DOHH2 (cell line): ENCODE measurements at regions not wholly inside any gene's neighbourhood (a gene's known extent, or its start where the extent isn't known, plus 50 kb on each side); places are given as distances from the start of the nearest gene placed in this dataset.

Source experiments
- H3F3A ChIP-seq: fragments of 200-600 bp; sonication (generic), shearing (Covaris generic); 2 replicates; pipeline ENCODE4 v1.6.0; 2016; ENCODE audit warnings: antibody characterized with exemption, mild to moderate bottlenecking; ENCODE audit not compliant: control insufficient read depth, insufficient read depth
- H3K27ac ChIP-seq: fragments of 200-600 bp; sonication (generic); 2 replicates; pipeline ENCODE4 v1.5.1; 2014; ENCODE audit warnings: low read depth, mild to moderate bottlenecking, low read length, moderate library complexity
- H3K27me3 ChIP-seq: fragments of 200-600 bp; sonication (generic); 2 replicates; pipeline ENCODE4 v1.6.1; 2014; ENCODE audit warnings: mild to moderate bottlenecking, low read length, mixed read lengths; ENCODE audit not compliant: control insufficient read depth
- H3K36me3 ChIP-seq: fragments of 200-600 bp; sonication (generic); 2 replicates; pipeline ENCODE4 v1.6.1; 2014; ENCODE audit warnings: mild to moderate bottlenecking, low read length, moderate library complexity, mixed read lengths; ENCODE audit not compliant: control insufficient read depth
- H3K4me1 ChIP-seq: fragments of 200-600 bp; sonication (generic); 2 replicates; pipeline ENCODE4 v1.6.1; 2014; ENCODE audit warnings: mild to moderate bottlenecking, low read length, mixed read lengths; ENCODE audit not compliant: control insufficient read depth
- H3K4me2 ChIP-seq: fragments of 200-600 bp; sonication (generic); 2 replicates; pipeline ENCODE4 v1.6.0; 2014; ENCODE audit warnings: mild to moderate bottlenecking, low read length, moderate library complexity
- H3K4me3 ChIP-seq: fragments of 200-600 bp; sonication (generic); 2 replicates; pipeline ENCODE4 v1.5.1; 2014; ENCODE audit warnings: mild to moderate bottlenecking, low read length, mixed read lengths
- H3K79me2 ChIP-seq: fragments of 200-600 bp; sonication (generic); 2 replicates; pipeline ENCODE4 v1.6.1; 2014; ENCODE audit warnings: mild to moderate bottlenecking, low read length, mixed read lengths; ENCODE audit not compliant: control insufficient read depth
- H3K9me2 ChIP-seq: fragments of 200-600 bp; sonication (generic); replicated peaks from 2 replicates; pipeline ENCODE4 v1.6.1; 2014; ENCODE audit warnings: mild to moderate bottlenecking, low read length, mixed read lengths; ENCODE audit not compliant: control insufficient read depth
- H3K9me3 ChIP-seq: fragments of 200-600 bp; sonication (generic); 2 replicates; pipeline ENCODE4 v1.6.1; 2014; ENCODE audit warnings: antibody characterized with exemption, low read length, mixed read lengths; ENCODE audit not compliant: control insufficient read depth, insufficient read depth
- H4K20me1 ChIP-seq: fragments of 200-600 bp; sonication (generic); 2 replicates; pipeline ENCODE4 v1.6.0; 2014; ENCODE audit warnings: low read depth, mild to moderate bottlenecking, antibody characterized with exemption, low read length, moderate library complexity; ENCODE audit not compliant: control insufficient read depth, insufficient read depth
- CTCF ChIP-seq: fragments of 200-600 bp; sonication (generic); IDR thresholded peaks from one replicate; pipeline ENCODE4 v1.5.1; 2014; ENCODE audit warnings: antibody characterized with exemption, mild to moderate bottlenecking, low read depth, low read length; ENCODE audit not compliant: poor library complexity, severe bottlenecking
- EZH2phosphoT487 ChIP-seq: fragments of 200-600 bp; sonication (generic); IDR thresholded peaks from 2 replicates; pipeline ENCODE4 v1.6.1; 2017; ENCODE audit warnings: borderline replicate concordance, mild to moderate bottlenecking, antibody characterized with exemption, low read length, moderate library complexity, mixed read lengths

- Histone ChIP-seq H3K36me3 (no peaks in the 10 kb centered on the region), H4K20me1 (no peaks in the 10 kb centered on the region), H3F3A (no peaks in the 10 kb centered on the region), H3K4me1 (no peaks in the 10 kb centered on the region), H3K4me3 (no peak overlapping the region), H3K27me3 (no peaks in the 10 kb centered on the region), H3K27ac (no peak overlapping the region), H3K79me2 (no peaks in the 10 kb centered on the region), H3K9me3 (no peaks in the 10 kb centered on the region), H3K9me2 (no peaks in the 10 kb centered on the region), H3K4me2 (no peak overlapping the region)
- no peak for TF ChIP-seq EZH2phosphoT487
- no peak for TF ChIP-seq CTCF
Measured at GRCh38 chr3:75242012-75242735, 422.0 kb upstream of the FRG2C start.

GRCh38 chr3:75248974-75249373 is 415.2 kb upstream of the FRG2C start:
- Histone ChIP-seq H3K27me3 (no peaks in the 10 kb centered on the region), H3K36me3 (no peaks in the 10 kb centered on the region), H3F3A (no peaks in the 10 kb centered on the region), H4K20me1 (no peaks in the 10 kb centered on the region), H3K27ac (no peak overlapping the region), H3K9me3 (no peaks in the 10 kb centered on the region), H3K4me1 (no peaks in the 10 kb centered on the region), H3K79me2 (no peaks in the 10 kb centered on the region), H3K4me3 (no peak overlapping the region), H3K4me2 (no peak overlapping the region), H3K9me2 (no peaks in the 10 kb centered on the region)
- TF ChIP-seq CTCF = no peak
- TF ChIP-seq EZH2phosphoT487 = no peak

- no peak overlapping the region for H3K27ac ChIP-seq
- no peaks in the 10 kb centered on the region for H3K27me3 ChIP-seq
- no peaks in the 10 kb centered on the region for H3K4me1 ChIP-seq
- no peaks in the 10 kb centered on the region for H3K79me2 ChIP-seq
- H3K9me3 ChIP-seq = no peaks in the 10 kb centered on the region
- H3K9me2 ChIP-seq = no peaks in the 10 kb centered on the region
- no peaks in the 10 kb centered on the region for H3F3A ChIP-seq
- no peaks in the 10 kb centered on the region for H4K20me1 ChIP-seq
- H3K4me2 ChIP-seq = no peak overlapping the region
- TF ChIP-seq EZH2phosphoT487 = no peak
- TF ChIP-seq CTCF = no peak
- H3K4me3 ChIP-seq = no peak overlapping the region
- H3K36me3 ChIP-seq = no peaks in the 10 kb centered on the region
Measured at GRCh38 chr3:75254685-75255084, 409.4 kb upstream of the FRG2C start.
